Panc1 (cell line): ENCODE measurements at regions not wholly inside any gene's neighbourhood (a gene's known extent, or its start where the extent isn't known, plus 50 kb on each side); places are given as distances from the start of the nearest gene placed in this dataset.

ENCODE experiments used
- POLR2AphosphoS5 ChIP-seq: IDR thresholded peaks from 2 replicates; pipeline ENCODE4 v1.6.1; 2012; ENCODE audit warnings: mild to moderate bottlenecking, low read depth, low read length, moderate library complexity
- SIN3A ChIP-seq: IDR thresholded peaks from 2 replicates; pipeline ENCODE4 v1.6.1; 2012; ENCODE audit warnings: low read depth, mild to moderate bottlenecking, low read length, moderate library complexity, borderline replicate concordance; ENCODE audit not compliant: insufficient read depth
- TF ChIP-seq, protein P1 (sequence below): fragments of 450-650 bp; IDR thresholded peaks from 2 replicates; pipeline ENCODE4 v1.5.1; 2017; ENCODE audit warnings: mild to moderate bottlenecking
- TF ChIP-seq, protein P2 (sequence below), 2 experiments: IDR thresholded peaks; 2 replicates each; pipeline ENCODE4 v1.6.1; 2011 to 2012; ENCODE audit warnings: low read depth in 2 of 2, control low read depth in 1 of 2, low read length in 1 of 2, mild to moderate bottlenecking in 1 of 2, moderate library complexity in 1 of 2; ENCODE audit not compliant: insufficient read depth in 1 of 2

DNA sequence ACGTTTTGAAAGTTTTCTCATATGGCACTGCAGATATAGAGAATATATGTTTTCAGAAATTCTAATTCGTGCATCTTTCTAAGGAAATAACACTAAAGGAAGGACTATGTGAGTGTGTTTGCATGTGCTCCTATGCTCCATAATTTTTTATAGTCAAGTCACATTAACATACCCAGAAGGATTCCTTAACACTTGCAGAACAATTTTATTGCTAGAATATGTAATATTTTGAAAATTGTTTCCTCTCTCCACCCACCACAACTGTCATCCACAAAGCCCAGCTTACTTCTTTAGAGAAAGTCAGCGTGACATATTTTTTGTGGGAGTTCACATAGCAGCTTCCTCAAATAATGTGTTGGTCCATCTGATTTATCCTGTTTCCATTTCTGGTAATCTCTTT, 604.6 kb upstream of the MGAT4C start:
- TF ChIP-seq POLR2AphosphoS5, result no peak
- TF ChIP-seq, protein P1, sequence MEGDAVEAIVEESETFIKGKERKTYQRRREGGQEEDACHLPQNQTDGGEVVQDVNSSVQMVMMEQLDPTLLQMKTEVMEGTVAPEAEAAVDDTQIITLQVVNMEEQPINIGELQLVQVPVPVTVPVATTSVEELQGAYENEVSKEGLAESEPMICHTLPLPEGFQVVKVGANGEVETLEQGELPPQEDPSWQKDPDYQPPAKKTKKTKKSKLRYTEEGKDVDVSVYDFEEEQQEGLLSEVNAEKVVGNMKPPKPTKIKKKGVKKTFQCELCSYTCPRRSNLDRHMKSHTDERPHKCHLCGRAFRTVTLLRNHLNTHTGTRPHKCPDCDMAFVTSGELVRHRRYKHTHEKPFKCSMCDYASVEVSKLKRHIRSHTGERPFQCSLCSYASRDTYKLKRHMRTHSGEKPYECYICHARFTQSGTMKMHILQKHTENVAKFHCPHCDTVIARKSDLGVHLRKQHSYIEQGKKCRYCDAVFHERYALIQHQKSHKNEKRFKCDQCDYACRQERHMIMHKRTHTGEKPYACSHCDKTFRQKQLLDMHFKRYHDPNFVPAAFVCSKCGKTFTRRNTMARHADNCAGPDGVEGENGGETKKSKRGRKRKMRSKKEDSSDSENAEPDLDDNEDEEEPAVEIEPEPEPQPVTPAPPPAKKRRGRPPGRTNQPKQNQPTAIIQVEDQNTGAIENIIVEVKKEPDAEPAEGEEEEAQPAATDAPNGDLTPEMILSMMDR, result no peak
- TF ChIP-seq, protein P2, sequence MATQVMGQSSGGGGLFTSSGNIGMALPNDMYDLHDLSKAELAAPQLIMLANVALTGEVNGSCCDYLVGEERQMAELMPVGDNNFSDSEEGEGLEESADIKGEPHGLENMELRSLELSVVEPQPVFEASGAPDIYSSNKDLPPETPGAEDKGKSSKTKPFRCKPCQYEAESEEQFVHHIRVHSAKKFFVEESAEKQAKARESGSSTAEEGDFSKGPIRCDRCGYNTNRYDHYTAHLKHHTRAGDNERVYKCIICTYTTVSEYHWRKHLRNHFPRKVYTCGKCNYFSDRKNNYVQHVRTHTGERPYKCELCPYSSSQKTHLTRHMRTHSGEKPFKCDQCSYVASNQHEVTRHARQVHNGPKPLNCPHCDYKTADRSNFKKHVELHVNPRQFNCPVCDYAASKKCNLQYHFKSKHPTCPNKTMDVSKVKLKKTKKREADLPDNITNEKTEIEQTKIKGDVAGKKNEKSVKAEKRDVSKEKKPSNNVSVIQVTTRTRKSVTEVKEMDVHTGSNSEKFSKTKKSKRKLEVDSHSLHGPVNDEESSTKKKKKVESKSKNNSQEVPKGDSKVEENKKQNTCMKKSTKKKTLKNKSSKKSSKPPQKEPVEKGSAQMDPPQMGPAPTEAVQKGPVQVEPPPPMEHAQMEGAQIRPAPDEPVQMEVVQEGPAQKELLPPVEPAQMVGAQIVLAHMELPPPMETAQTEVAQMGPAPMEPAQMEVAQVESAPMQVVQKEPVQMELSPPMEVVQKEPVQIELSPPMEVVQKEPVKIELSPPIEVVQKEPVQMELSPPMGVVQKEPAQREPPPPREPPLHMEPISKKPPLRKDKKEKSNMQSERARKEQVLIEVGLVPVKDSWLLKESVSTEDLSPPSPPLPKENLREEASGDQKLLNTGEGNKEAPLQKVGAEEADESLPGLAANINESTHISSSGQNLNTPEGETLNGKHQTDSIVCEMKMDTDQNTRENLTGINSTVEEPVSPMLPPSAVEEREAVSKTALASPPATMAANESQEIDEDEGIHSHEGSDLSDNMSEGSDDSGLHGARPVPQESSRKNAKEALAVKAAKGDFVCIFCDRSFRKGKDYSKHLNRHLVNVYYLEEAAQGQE (IDR thresholded peaks at IDR 0.05; ENCODE audit: insufficient read depth in 1 of 2, low read depth in 2 of 2, low read length in 1 of 2), result no peak
- no peak for TF ChIP-seq SIN3A
